Suprapubic skin (tissue), 4 donors: ENCODE measurements at regions not wholly inside any gene's neighbourhood (a gene's known extent, or its start where the extent isn't known, plus 50 kb on each side); places are given as distances from the start of the nearest gene placed in this dataset.

Experiments used
- CTCF ChIP-seq, 2 donors: fragments of 200-600 bp in 1 of 2; fragments of 450-650 bp in 1 of 2; sonication (generic) in 1 of 2; IDR thresholded peaks; one replicate each; pipeline ENCODE4 v1.5.1; 2016 to 2019; ENCODE audit warnings: antibody characterized with exemption in 2 of 2, mild to moderate bottlenecking in 1 of 2, moderate library complexity in 1 of 2
- EP300 ChIP-seq: sonication (generic); formaldehyde crosslinking; IDR thresholded peaks from one replicate; pipeline ENCODE4 v1.6.1; 2017; ENCODE audit warnings: antibody characterized with exemption
- POLR2A ChIP-seq, 2 donors: fragments of 450-650 bp; IDR thresholded peaks; one replicate each; pipeline ENCODE4 v1.6.1; 2017; ENCODE audit warnings: antibody characterized with exemption in 2 of 2, mild to moderate bottlenecking in 2 of 2, moderate library complexity in 2 of 2
- POLR2AphosphoS5 ChIP-seq, 3 donors: sonication (generic); formaldehyde crosslinking; IDR thresholded peaks; one replicate each; pipeline ENCODE4 v1.6.1; 2017; ENCODE audit warnings: antibody characterized with exemption in 3 of 3

DNA sequence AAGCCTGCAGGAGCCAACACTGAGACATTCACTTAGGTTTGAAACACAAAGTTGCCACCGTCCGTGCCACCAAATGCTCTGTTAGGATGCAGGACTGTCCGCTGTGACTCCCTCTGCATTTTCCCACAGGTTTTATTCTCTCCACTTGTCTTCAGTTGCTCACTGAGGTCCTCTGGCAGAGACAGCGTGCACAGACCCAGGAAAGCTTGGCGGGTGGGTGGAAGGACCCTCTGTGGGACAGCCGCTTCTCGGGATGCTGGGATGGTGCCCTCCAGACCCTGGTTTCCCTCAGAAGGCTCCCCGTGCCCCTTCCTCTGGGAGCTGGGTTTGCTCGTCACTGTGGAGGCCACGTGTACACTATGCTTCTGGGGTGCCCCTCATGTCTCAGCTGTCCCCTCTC, 733.6 kb downstream of the GALR1 start:
- no peak for TF ChIP-seq POLR2AphosphoS5 (IDR thresholded peaks at IDR 0.05)
- TF ChIP-seq CTCF (IDR thresholded peaks at IDR 0.05), result no peak
- no peak for TF ChIP-seq EP300
- no peak for TF ChIP-seq POLR2A (IDR thresholded peaks at IDR 0.05)
